CD8-positive, alpha-beta memory T cell (primary cell): ENCODE measurements at regions not wholly inside any gene's neighbourhood (a gene's known extent, or its start where the extent isn't known, plus 50 kb on each side); places are given as distances from the start of the nearest gene placed in this dataset.

Source experiments
- CTCF ChIA-PET: fragments of 350-600 bp; sonication (Branson Sonifier 250); formaldehyde crosslinking; loops from one replicate; lab custom pipeline; 2021; ENCODE audit warnings: antibody characterized with exemption; lab: Charles Lee
- POLR2A ChIA-PET: fragments of 350-600 bp; sonication (Branson Sonifier 250); formaldehyde crosslinking; loops from one replicate; lab custom pipeline; 2021; ENCODE audit warnings: antibody characterized with exemption; lab: Charles Lee
- DNase-seq, 5 donors: peaks; one replicate each; pipeline versions ENCODE4 v3.0.0 to v3.0.0-alpha.2; 2020 to 2022; ENCODE audit warnings: mixed read lengths in 1 of 5
- H3K27ac ChIP-seq: one replicate; pipeline ENCODE4 v1.7.0; 2013; ENCODE audit warnings: low read depth, mild to moderate bottlenecking, low read length, moderate library complexity
- H3K27me3 ChIP-seq: 2 replicates; pipeline ENCODE4 v1.7.0; 2013; ENCODE audit warnings: low read length, mild to moderate bottlenecking; ENCODE audit not compliant: insufficient read depth, poor library complexity, severe bottlenecking
- H3K36me3 ChIP-seq: 2 replicates; pipeline ENCODE4 v1.7.0; 2013; ENCODE audit warnings: mild to moderate bottlenecking, low read length, moderate library complexity; ENCODE audit not compliant: insufficient read depth
- H3K4me1 ChIP-seq: 2 replicates; pipeline ENCODE4 v1.7.0; 2013; ENCODE audit warnings: mild to moderate bottlenecking, low read length, moderate library complexity; ENCODE audit not compliant: insufficient read depth
- H3K4me3 ChIP-seq: 2 replicates; pipeline ENCODE4 v1.7.0; 2013; ENCODE audit warnings: mild to moderate bottlenecking, low read length
- H3K9me3 ChIP-seq: 2 replicates; pipeline ENCODE4 v1.7.0; 2013; ENCODE audit warnings: mild to moderate bottlenecking, low read length
- H3K27ac Mint-ChIP-seq, 8 donors: one replicate each; pipeline ENCODE4 v1.8.0; 2020 to 2021; ENCODE audit warnings: mixed read lengths in 8 of 8, mild to moderate bottlenecking in 6 of 8, inconsistent platforms in 3 of 8, moderate library complexity in 3 of 8
- H3K27me3 Mint-ChIP-seq, 2 donors: one replicate each; pipeline ENCODE4 v1.8.0; 2020 to 2021; ENCODE audit warnings: mixed read lengths in 2 of 2, mild to moderate bottlenecking in 1 of 2, moderate library complexity in 1 of 2
- H3K36me3 Mint-ChIP-seq, 3 donors: one replicate each; pipeline ENCODE4 v1.8.0; 2020 to 2021; ENCODE audit warnings: mixed read lengths in 3 of 3, inconsistent platforms in 1 of 3, mild to moderate bottlenecking in 1 of 3
- H3K4me1 Mint-ChIP-seq, 3 donors: one replicate each; pipeline ENCODE4 v1.8.0; 2020 to 2021; ENCODE audit warnings: mixed read lengths in 3 of 3, inconsistent platforms in 1 of 3, mild to moderate bottlenecking in 1 of 3
- H3K4me3 Mint-ChIP-seq, 7 donors: one replicate each; pipeline ENCODE4 v1.8.0; 2020 to 2021; ENCODE audit warnings: mixed read lengths in 7 of 7, mild to moderate bottlenecking in 6 of 7, moderate library complexity in 4 of 7, inconsistent platforms in 2 of 7
- H3K9me3 Mint-ChIP-seq, 5 donors: one replicate each; pipeline ENCODE4 v1.8.0; 2020 to 2022; ENCODE audit warnings: mixed read lengths in 5 of 5, mild to moderate bottlenecking in 3 of 5, moderate library complexity in 2 of 5, inconsistent platforms in 1 of 5

- Histone ChIP-seq H3K9me3 (no peaks in the 10 kb centered on the region), H3K27ac (no peak overlapping the region), H3K4me1 (no peaks in the 10 kb centered on the region), H3K4me3 (no peak overlapping the region), H3K27me3 (no peaks in the 10 kb centered on the region), H3K36me3 (no peaks in the 10 kb centered on the region)
- peaks cover 0 to 2% (median 0%) of the 10 kb centered on the region in 5 donors for H3K9me3 Mint-ChIP-seq
- H3K4me3 Mint-ChIP-seq: no peak overlapping the region
- H3K27me3 Mint-ChIP-seq: no peaks in the 10 kb centered on the region
- H3K36me3 Mint-ChIP-seq: no peaks in the 10 kb centered on the region
- ChIA-PET POLR2A (no interaction called here), CTCF (no interaction called here)
- no peak for DNase-seq
- no peaks in the 10 kb centered on the region for H3K4me1 Mint-ChIP-seq
- H3K27ac Mint-ChIP-seq: no peak overlapping the region
Observed at GRCh38 chr6:97668716-97669115, 385.7 kb upstream of the MMS22L start.

GRCh38 chr6:97669191-97670031, 386.4 kb upstream of the MMS22L start:
- Mint-ChIP-seq H3K27me3 (no peaks in the 10 kb centered on the region), H3K9me3 (peaks cover 0 to 2% (median 0%) of the 10 kb centered on the region in 5 donors), H3K36me3 (no peaks in the 10 kb centered on the region), H3K4me1 (no peaks in the 10 kb centered on the region), H3K27ac (no peak overlapping the region), H3K4me3 (no peak overlapping the region)
- H3K9me3 ChIP-seq: no peaks in the 10 kb centered on the region
- H3K4me3 ChIP-seq: no peak overlapping the region
- H3K4me1 ChIP-seq: no peaks in the 10 kb centered on the region
- no peaks in the 10 kb centered on the region for H3K27me3 ChIP-seq
- CTCF ChIA-PET: no interaction called here
- POLR2A ChIA-PET: no interaction called here
- no peak for DNase-seq
- H3K27ac ChIP-seq: no peak overlapping the region
- no peaks in the 10 kb centered on the region for H3K36me3 ChIP-seq

- POLR2A ChIA-PET: no interaction called here
Observed at GRCh38 chr6:97674802-97675201, 391.8 kb upstream of the MMS22L start.

GRCh38 chr6:97677626-97678025, 394.6 kb upstream of the MMS22L start:
- H3K27me3 ChIP-seq: no peaks in the 10 kb centered on the region
- peaks cover 0 to 3% (median 0%) of the 10 kb centered on the region in 5 donors for H3K9me3 Mint-ChIP-seq
- H3K4me3 ChIP-seq: no peak overlapping the region
- H3K4me1 ChIP-seq: no peaks in the 10 kb centered on the region
- CTCF ChIA-PET: no interaction called here
- H3K4me3 Mint-ChIP-seq: no peak overlapping the region
- H3K27ac ChIP-seq: no peak overlapping the region
- H3K36me3 Mint-ChIP-seq: no peaks in the 10 kb centered on the region
- H3K9me3 ChIP-seq: no peaks in the 10 kb centered on the region
- H3K4me1 Mint-ChIP-seq: no peaks in the 10 kb centered on the region
- POLR2A ChIA-PET: no interaction called here
- no peak overlapping the region for H3K27ac Mint-ChIP-seq
- no peaks in the 10 kb centered on the region for H3K36me3 ChIP-seq
- H3K27me3 Mint-ChIP-seq: no peaks in the 10 kb centered on the region
- no peak for DNase-seq

More at GRCh38 chr6:97674802-97675201, 391.8 kb upstream of the MMS22L start:
- DNase-seq: no peak
- H3K27me3 Mint-ChIP-seq: no peaks in the 10 kb centered on the region
- Histone ChIP-seq H3K27me3 (no peaks in the 10 kb centered on the region), H3K4me3 (no peak overlapping the region), H3K9me3 (no peaks in the 10 kb centered on the region), H3K27ac (no peak overlapping the region), H3K36me3 (no peaks in the 10 kb centered on the region), H3K4me1 (no peaks in the 10 kb centered on the region)
- no peaks in the 10 kb centered on the region for H3K36me3 Mint-ChIP-seq
- no peaks in the 10 kb centered on the region for H3K4me1 Mint-ChIP-seq
- H3K4me3 Mint-ChIP-seq: no peak overlapping the region
- CTCF ChIA-PET: no interaction called here
- H3K9me3 Mint-ChIP-seq: peaks cover 0 to 2% (median 0%) of the 10 kb centered on the region in 5 donors
- no peak overlapping the region for H3K27ac Mint-ChIP-seq

GRCh38 chr6:97687916-97688315, 404.9 kb upstream of the MMS22L start:
- Histone ChIP-seq H3K27me3 (no peaks in the 10 kb centered on the region), H3K27ac (no peak overlapping the region), H3K4me3 (no peak overlapping the region), H3K9me3 (no peaks in the 10 kb centered on the region), H3K36me3 (no peaks in the 10 kb centered on the region), H3K4me1 (no peaks in the 10 kb centered on the region)
- peaks cover 0 to 2% of the 10 kb centered on the region in 2 donors for H3K27me3 Mint-ChIP-seq
- no peaks in the 10 kb centered on the region for H3K4me1 Mint-ChIP-seq
- no peak for DNase-seq
- H3K27ac Mint-ChIP-seq: no peak overlapping the region
- CTCF ChIA-PET: no interaction called here
- POLR2A ChIA-PET: no interaction called here
- H3K9me3 Mint-ChIP-seq: peaks cover 0 to 3% (median 0%) of the 10 kb centered on the region in 5 donors
- no peaks in the 10 kb centered on the region for H3K36me3 Mint-ChIP-seq
- no peak overlapping the region for H3K4me3 Mint-ChIP-seq

- ChIA-PET CTCF (no interaction called here), POLR2A (no interaction called here)
- Histone ChIP-seq H3K4me1 (no peaks in the 10 kb centered on the region), H3K36me3 (no peaks in the 10 kb centered on the region), H3K9me3 (no peaks in the 10 kb centered on the region), H3K27ac (no peak overlapping the region), H3K27me3 (no peaks in the 10 kb centered on the region), H3K4me3 (no peak overlapping the region)
- no peak for DNase-seq
- Mint-ChIP-seq H3K27me3 (peaks cover 0 to 2% of the 10 kb centered on the region in 2 donors), H3K9me3 (peaks cover 0 to 3% (median 1%) of the 10 kb centered on the region in 5 donors), H3K4me1 (no peaks in the 10 kb centered on the region), H3K4me3 (no peak overlapping the region), H3K36me3 (no peaks in the 10 kb centered on the region), H3K27ac (no peak overlapping the region)
Observed at GRCh38 chr6:97689078-97689754, 406.2 kb upstream of the MMS22L start.

- Mint-ChIP-seq H3K27me3 (no peaks in the 10 kb centered on the region), H3K4me3 (no peak overlapping the region), H3K36me3 (no peaks in the 10 kb centered on the region), H3K4me1 (no peaks in the 10 kb centered on the region), H3K9me3 (peaks cover 0 to 8% (median 4%) of the 10 kb centered on the region in 5 donors), H3K27ac (no peak overlapping the region)
- H3K4me3 ChIP-seq: no peak overlapping the region
- H3K9me3 ChIP-seq: no peaks in the 10 kb centered on the region
- H3K4me1 ChIP-seq: no peaks in the 10 kb centered on the region
- H3K36me3 ChIP-seq: no peaks in the 10 kb centered on the region
- H3K27me3 ChIP-seq: no peaks in the 10 kb centered on the region
- no peak overlapping the region for H3K27ac ChIP-seq
- no peak for DNase-seq
- POLR2A ChIA-PET: no interaction called here
- CTCF ChIA-PET: no interaction called here
Observed at GRCh38 chr6:97697456-97697855, 414.4 kb upstream of the MMS22L start.

- Mint-ChIP-seq H3K4me3 (no peak overlapping the region), H3K36me3 (no peaks in the 10 kb centered on the region), H3K4me1 (no peaks in the 10 kb centered on the region), H3K27me3 (no peaks in the 10 kb centered on the region), H3K9me3 (peaks cover 0 to 14% (median 2%) of the 10 kb centered on the region in 5 donors), H3K27ac (no peak overlapping the region)
- ChIA-PET POLR2A (no interaction called here), CTCF (no interaction called here)
- H3K4me1 ChIP-seq: no peaks in the 10 kb centered on the region
- H3K9me3 ChIP-seq: no peaks in the 10 kb centered on the region
- no peaks in the 10 kb centered on the region for H3K27me3 ChIP-seq
- H3K4me3 ChIP-seq: no peak overlapping the region
- H3K27ac ChIP-seq: no peak overlapping the region
- DNase-seq: no peak
- no peaks in the 10 kb centered on the region for H3K36me3 ChIP-seq
Observed at GRCh38 chr6:97701801-97702200, 418.8 kb upstream of the MMS22L start.
